Pancreas (tissue), 10 donors: ENCODE measurements at regions not wholly inside any gene's neighbourhood (a gene's known extent, or its start where the extent isn't known, plus 50 kb on each side); places are given as distances from the start of the nearest gene placed in this dataset.

Experiments
- ATAC-seq, 4 donors: fragments of 200-7000 bp; cut with Tn5 transposase; one replicate each; pipeline versions ENCODE4 v1.8.0 to v1.9.1; 2020; ENCODE audit warnings: mild to moderate bottlenecking in 4 of 4, moderate library complexity in 4 of 4
- DNase-seq, 6 donors: peaks; one replicate each; pipeline ENCODE4 v3.0.0-alpha.2; 2020
- FAIRE-seq: peaks from 2 replicates; lab custom pipeline; 2012; peaks lifted over from hg19 to GRCh38; lab: Jason Lieb, UNC
- H3K27ac ChIP-seq, 4 donors: fragments of 200-600 bp; sonication (generic); 1 replicate in 3 of 4; 2 replicates in 1 of 4; pipeline versions ENCODE4 v1.5.0 to v1.8.0; 2020
- H3K27me3 ChIP-seq, 4 donors: fragments of 200-600 bp; one replicate each; pipeline ENCODE4 v1.8.0; 2021
- H3K36me3 ChIP-seq, 3 donors: fragments of 200-600 bp; sonication (generic) in 1 of 3; one replicate each; pipeline versions ENCODE4 v1.5.0 to v1.8.0; 2020 to 2021
- H3K4me1 ChIP-seq, 3 donors: fragments of 200-600 bp; one replicate each; pipeline ENCODE4 v1.8.0; 2021
- H3K4me3 ChIP-seq, 4 donors: fragments of 200-600 bp; sonication (generic) in 2 of 4; one replicate each; pipeline versions ENCODE4 v1.5.0 to v1.8.0; 2020 to 2021
- H3K9me3 ChIP-seq, 4 donors: fragments of 200-600 bp; one replicate each; pipeline ENCODE4 v1.8.0; 2021
- WGBS, 2 donors: extraction: QIAGEN DNeasy Blood & Tissue Kit; methylation state at CpG; one replicate each; pipeline ENCODE4 v1.1.7; 2013; 5-methylcytosine and 5-hydroxymethylcytosine counted together
- intact Hi-C, 3 donors: fragments of 100-400 bp; cut with DNase I; formaldehyde crosslinking; loops; one replicate each; pipeline versions ENCODE4 v1.11.1 to v1.14.2; 2022
- TF ChIP-seq, protein P1 (sequence below), 4 donors: fragments of 200-600 bp; sonication (generic) in 3 of 4; IDR thresholded peaks; one replicate each; pipeline versions ENCODE4 v1.5.0 to v1.8.0; 2021; ENCODE audit warnings: antibody characterized with exemption in 4 of 4
- donor health status: healthy with polysubstance abuse.
- donor health status: DM: no; HTN: no; CAD: no; lungs with moderate emphysema.
- donor health status: DM: no; HTN: no; CAD: no.
- donor health status: control.
- donor health status: control.
- donor health status: Bipolar disorder and iron deficiency.
- donor health status: DM: yes; HTN: yes; CAD: no.
- donor health status: DM: no; HTN: no; CAD: no.
- donor health status: DM: no; HTN: no; CAD: no.
- donor health status: DM: yes; HTN: yes; CAD: no.

DNA sequence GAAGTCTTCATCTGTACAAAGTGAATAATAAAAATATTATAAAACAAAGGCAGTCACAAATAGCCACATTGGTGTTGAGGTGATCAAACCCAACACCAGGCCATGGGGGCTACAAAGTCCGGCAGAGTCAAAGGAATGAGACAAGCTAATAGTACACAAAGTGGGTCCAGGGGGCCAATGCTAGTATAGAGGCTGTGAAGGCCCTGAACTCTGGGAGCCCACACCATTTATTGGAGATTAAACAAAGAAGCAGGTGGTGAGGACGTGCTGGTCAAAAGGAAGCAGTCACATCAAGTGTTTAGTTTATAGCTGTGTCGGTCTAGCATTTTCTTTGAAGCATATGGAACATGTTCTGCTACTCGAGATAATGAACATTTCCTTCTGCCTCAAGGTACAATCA, 58.6 kb upstream of the CCT8L2 start:
- Histone ChIP-seq H3K4me1 (no peaks in the 10 kb centered on the region), H3K27me3 (no peaks in the 10 kb centered on the region), H3K9me3 (no peaks in the 10 kb centered on the region), H3K36me3 (no peaks in the 10 kb centered on the region), H3K4me3 (no peak overlapping the region), H3K27ac (no peak overlapping the region)
- 51 to 62% methylated on average over 4 of the region's 4 CpGs for WGBS, 2 donors
- intact Hi-C loops: no loop called here
- DNase-seq: no peak
- FAIRE-seq: no peak
- no peak for ATAC-seq
- TF ChIP-seq, protein P1, sequence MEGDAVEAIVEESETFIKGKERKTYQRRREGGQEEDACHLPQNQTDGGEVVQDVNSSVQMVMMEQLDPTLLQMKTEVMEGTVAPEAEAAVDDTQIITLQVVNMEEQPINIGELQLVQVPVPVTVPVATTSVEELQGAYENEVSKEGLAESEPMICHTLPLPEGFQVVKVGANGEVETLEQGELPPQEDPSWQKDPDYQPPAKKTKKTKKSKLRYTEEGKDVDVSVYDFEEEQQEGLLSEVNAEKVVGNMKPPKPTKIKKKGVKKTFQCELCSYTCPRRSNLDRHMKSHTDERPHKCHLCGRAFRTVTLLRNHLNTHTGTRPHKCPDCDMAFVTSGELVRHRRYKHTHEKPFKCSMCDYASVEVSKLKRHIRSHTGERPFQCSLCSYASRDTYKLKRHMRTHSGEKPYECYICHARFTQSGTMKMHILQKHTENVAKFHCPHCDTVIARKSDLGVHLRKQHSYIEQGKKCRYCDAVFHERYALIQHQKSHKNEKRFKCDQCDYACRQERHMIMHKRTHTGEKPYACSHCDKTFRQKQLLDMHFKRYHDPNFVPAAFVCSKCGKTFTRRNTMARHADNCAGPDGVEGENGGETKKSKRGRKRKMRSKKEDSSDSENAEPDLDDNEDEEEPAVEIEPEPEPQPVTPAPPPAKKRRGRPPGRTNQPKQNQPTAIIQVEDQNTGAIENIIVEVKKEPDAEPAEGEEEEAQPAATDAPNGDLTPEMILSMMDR (IDR thresholded peaks at IDR 0.05): no peak
